Sigmoid colon (tissue), 6 donors: ENCODE measurements at regions not wholly inside any gene's neighbourhood (a gene's known extent, or its start where the extent isn't known, plus 50 kb on each side); places are given as distances from the start of the nearest gene placed in this dataset.

Source experiments
- DNase-seq: peaks from one replicate; pipeline ENCODE4 v3.0.0-alpha.2; 2019
- H3K27ac ChIP-seq, 4 donors: fragments of 200-600 bp; sonication (generic); one replicate each; pipeline ENCODE4 v1.5.1; 2016 to 2019; ENCODE audit warnings: mild to moderate bottlenecking in 1 of 4
- H3K27me3 ChIP-seq, 3 donors: fragments of 200-600 bp; sonication (generic); one replicate each; pipeline ENCODE4 v1.5.1; 2019; ENCODE audit warnings: mild to moderate bottlenecking in 1 of 3
- H3K36me3 ChIP-seq, 4 donors: fragments of 200-600 bp; sonication (generic); one replicate each; pipeline ENCODE4 v1.5.1; 2016 to 2019
- H3K4me1 ChIP-seq, 4 donors: fragments of 200-600 bp; sonication (generic); one replicate each; pipeline ENCODE4 v1.5.1; 2017 to 2019
- H3K4me3 ChIP-seq, 4 donors: fragments of 200-600 bp; sonication (generic); one replicate each; pipeline ENCODE4 v1.5.1; 2017 to 2019; ENCODE audit warnings: mild to moderate bottlenecking in 2 of 4, moderate library complexity in 1 of 4
- H3K9me3 ChIP-seq, 4 donors: fragments of 200-600 bp in 3 of 4; sonication (generic) in 3 of 4; one replicate each; pipeline versions ENCODE4 v1.5.1 to v1.6.1; 2013 to 2019
- EP300 ChIP-seq, 4 donors: sonication (generic); formaldehyde crosslinking; IDR thresholded peaks; one replicate each; pipeline ENCODE4 v1.6.1; 2017; ENCODE audit warnings: antibody characterized with exemption in 4 of 4
- POLR2A ChIP-seq, 2 donors: fragments of 450-650 bp; IDR thresholded peaks; one replicate each; pipeline ENCODE4 v1.6.1; 2016; ENCODE audit warnings: antibody characterized with exemption in 2 of 2, mild to moderate bottlenecking in 2 of 2, moderate library complexity in 2 of 2
- POLR2AphosphoS5 ChIP-seq, 4 donors: sonication (generic); formaldehyde crosslinking; IDR thresholded peaks; one replicate each; pipeline ENCODE4 v1.6.1; 2017; ENCODE audit warnings: antibody characterized with exemption in 4 of 4
- WGBS, 2 donors: extraction: QIAGEN DNeasy Blood & Tissue Kit; methylation state at CpG; one replicate each; pipeline ENCODE4 v1.1.7; 2013; 5-methylcytosine and 5-hydroxymethylcytosine counted together
- intact Hi-C: fragments of 100-400 bp; cut with DNase I; formaldehyde crosslinking; loops from one replicate; pipeline ENCODE4 v1.15.1; 2023
- TF ChIP-seq, protein P1 (sequence below), 4 experiments: fragments of 450-650 bp in 3 of 4; fragments of 200-600 bp in 1 of 4; IDR thresholded peaks; one replicate each; pipeline ENCODE4 v1.5.1; 2016 to 2019; ENCODE audit warnings: antibody characterized with exemption in 4 of 4, mild to moderate bottlenecking in 3 of 4, moderate library complexity in 2 of 4
- donor health status: healthy with polysubstance abuse.
- donor health status: healthy.

DNA sequence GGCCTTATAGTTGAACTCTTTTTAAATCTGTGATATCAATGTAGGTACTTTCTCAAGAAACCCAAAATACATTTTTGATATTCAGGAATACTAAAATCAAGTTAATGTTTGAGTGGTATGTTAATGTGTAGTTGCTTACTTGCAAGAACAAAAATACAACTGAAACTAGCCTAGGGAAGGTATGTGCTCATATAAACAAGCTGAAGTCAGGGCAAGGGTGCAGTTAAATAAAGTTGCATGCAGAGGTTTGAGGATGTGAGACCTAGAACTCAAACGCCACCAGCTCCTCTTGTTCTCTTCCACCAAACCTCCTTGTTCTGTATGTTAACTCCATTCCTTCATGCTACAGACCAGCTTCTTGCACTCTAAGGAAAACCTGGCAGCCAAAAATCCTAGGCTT is 388.3 kb upstream of the SMIM21 start:
- H3K4me3 ChIP-seq, result no peak overlapping the region
- no peaks in the 10 kb centered on the region for H3K36me3 ChIP-seq
- no peaks in the 10 kb centered on the region for H3K27me3 ChIP-seq
- TF ChIP-seq POLR2A (IDR thresholded peaks at IDR 0.05), result no peak
- TF ChIP-seq POLR2AphosphoS5 (IDR thresholded peaks at IDR 0.05), result no peak
- TF ChIP-seq, protein P1, sequence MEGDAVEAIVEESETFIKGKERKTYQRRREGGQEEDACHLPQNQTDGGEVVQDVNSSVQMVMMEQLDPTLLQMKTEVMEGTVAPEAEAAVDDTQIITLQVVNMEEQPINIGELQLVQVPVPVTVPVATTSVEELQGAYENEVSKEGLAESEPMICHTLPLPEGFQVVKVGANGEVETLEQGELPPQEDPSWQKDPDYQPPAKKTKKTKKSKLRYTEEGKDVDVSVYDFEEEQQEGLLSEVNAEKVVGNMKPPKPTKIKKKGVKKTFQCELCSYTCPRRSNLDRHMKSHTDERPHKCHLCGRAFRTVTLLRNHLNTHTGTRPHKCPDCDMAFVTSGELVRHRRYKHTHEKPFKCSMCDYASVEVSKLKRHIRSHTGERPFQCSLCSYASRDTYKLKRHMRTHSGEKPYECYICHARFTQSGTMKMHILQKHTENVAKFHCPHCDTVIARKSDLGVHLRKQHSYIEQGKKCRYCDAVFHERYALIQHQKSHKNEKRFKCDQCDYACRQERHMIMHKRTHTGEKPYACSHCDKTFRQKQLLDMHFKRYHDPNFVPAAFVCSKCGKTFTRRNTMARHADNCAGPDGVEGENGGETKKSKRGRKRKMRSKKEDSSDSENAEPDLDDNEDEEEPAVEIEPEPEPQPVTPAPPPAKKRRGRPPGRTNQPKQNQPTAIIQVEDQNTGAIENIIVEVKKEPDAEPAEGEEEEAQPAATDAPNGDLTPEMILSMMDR (IDR thresholded peaks at IDR 0.05), result no peak
- no peak for TF ChIP-seq EP300 (IDR thresholded peaks at IDR 0.05)
- no peak overlapping the region for H3K27ac ChIP-seq
- no peaks in the 10 kb centered on the region for H3K9me3 ChIP-seq
- DNase-seq, result no peak
- intact Hi-C loops, result no loop called here
- 84 to 89% methylated on average over 1 of the region's 1 CpG for WGBS, 2 donors
- H3K4me1 ChIP-seq, result peaks cover 0 to 49% (median 30%) of the 10 kb centered on the region in 4 donors

DNA sequence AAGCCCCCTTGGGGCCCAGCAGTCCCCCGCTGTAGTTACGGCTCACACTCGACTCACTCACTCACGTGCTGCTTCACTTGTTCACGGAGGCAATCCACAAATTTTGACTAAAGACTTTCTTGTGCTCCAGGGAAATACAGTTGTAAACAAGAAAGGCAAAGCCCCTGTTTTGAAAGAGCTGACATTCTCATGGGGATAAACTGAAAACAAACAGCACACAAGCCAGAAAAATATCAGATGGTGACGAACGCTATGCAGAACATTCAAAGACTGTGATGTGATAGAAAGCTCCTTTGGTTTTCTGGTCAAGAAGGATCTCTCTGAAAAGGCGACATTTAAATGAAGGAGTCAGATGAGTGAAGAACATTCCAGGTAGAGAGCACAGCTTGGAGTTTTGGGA is 385.3 kb upstream of the SMIM21 start:
- peaks cover 0 to 40% (median 31%) of the 10 kb centered on the region in 4 donors for H3K4me1 ChIP-seq
- DNase-seq, result no peak
- intact Hi-C loops, result no loop called here
- 85 to 90% methylated on average over 8 of the region's 8 CpGs for WGBS, 2 donors
- H3K27me3 ChIP-seq, result no peaks in the 10 kb centered on the region
- peak overlapping the region in 1 of 4 donors; percentile 73 for H3K27ac ChIP-seq
- H3K4me3 ChIP-seq, result no peak overlapping the region
- TF ChIP-seq POLR2AphosphoS5 (IDR thresholded peaks at IDR 0.05) (no peak), POLR2A (IDR thresholded peaks at IDR 0.05) (no peak), EP300 (IDR thresholded peaks at IDR 0.05) (no peak)
- TF ChIP-seq, protein P1 (IDR thresholded peaks at IDR 0.05), result no peak
- H3K36me3 ChIP-seq, result no peaks in the 10 kb centered on the region
- no peaks in the 10 kb centered on the region for H3K9me3 ChIP-seq

DNA sequence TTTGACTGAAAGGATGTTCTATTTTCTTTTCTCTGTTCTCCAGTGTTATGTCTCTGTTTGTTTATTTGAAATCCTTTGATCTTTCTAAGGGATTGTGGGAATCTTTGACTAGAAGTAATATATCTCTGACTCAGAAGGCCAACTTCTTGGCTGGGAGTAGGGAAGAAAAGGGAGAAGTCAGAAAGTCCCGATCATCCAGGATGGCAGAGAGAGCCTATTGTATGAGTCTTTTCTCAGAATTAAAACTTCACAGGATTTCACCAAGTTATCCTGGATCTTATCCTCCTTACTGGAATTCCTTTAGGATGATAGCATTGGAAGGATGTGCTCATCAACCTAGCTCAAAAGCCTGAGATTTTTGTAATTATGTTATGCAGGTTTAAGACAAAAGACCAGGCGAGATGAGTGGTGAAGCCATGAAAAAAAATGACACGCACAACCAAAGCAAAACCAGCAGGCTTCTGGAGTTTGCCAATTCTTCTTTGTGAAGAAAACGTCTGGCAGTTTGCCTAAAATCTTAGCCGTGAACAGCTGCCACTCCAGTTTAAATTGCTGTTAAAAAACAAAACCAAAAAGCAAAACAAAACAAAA is 383.6 kb upstream of the SMIM21 start:
- no peak overlapping the region for H3K4me3 ChIP-seq
- intact Hi-C loops, result no loop called here
- 9 to 43% methylated on average over 5 of the region's 5 CpGs for WGBS, 2 donors
- DNase-seq, result no peak
- H3K27me3 ChIP-seq, result no peaks in the 10 kb centered on the region
- no peaks in the 10 kb centered on the region for H3K9me3 ChIP-seq
- TF ChIP-seq POLR2AphosphoS5 (IDR thresholded peaks at IDR 0.05), result peak in 2 of 4 donors; percentile 2 to 36
- no peak for TF ChIP-seq POLR2A (IDR thresholded peaks at IDR 0.05)
- no peaks in the 10 kb centered on the region for H3K36me3 ChIP-seq
- H3K4me1 ChIP-seq, result peaks cover 0 to 40% (median 31%) of the 10 kb centered on the region in 4 donors
- peak overlapping the region in 3 of 4 donors; percentile 59 to 73 (median 61) for H3K27ac ChIP-seq

DNA sequence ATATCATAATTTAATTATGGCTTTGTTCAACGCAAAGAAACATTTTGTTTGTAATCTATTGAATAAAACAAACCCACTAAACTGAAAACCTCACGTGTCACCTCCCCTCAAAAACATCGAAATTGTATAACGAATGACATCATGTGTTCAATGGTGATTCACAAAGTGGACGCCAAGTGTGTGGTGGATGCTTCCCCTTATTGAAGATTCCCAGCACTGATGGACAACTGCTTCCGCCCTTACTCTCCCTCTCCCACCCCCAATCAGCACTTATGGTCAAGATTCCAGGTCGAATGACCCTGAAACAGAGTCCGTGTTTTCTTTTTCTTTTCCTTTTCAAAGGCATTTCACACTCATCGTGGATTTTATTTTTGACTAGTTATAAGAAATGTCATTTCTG is 383.0 kb upstream of the SMIM21 start:
- Histone ChIP-seq H3K9me3 (no peaks in the 10 kb centered on the region), H3K27me3 (no peaks in the 10 kb centered on the region), H3K4me1 (peaks cover 0 to 35% (median 30%) of the 10 kb centered on the region in 4 donors), H3K4me3 (no peak overlapping the region), H3K27ac (peak overlapping the region in 3 of 4 donors; percentile 59 to 73 (median 61)), H3K36me3 (no peaks in the 10 kb centered on the region)
- DNase-seq, result no peak
- intact Hi-C loops, result no loop called here
- TF ChIP-seq, protein P1 (IDR thresholded peaks at IDR 0.05), result no peak
- TF ChIP-seq POLR2AphosphoS5 (IDR thresholded peaks at IDR 0.05) (no peak), EP300 (IDR thresholded peaks at IDR 0.05) (no peak), POLR2A (IDR thresholded peaks at IDR 0.05) (no peak)
- 23 to 61% methylated on average over 9 of the region's 9 CpGs for WGBS, 2 donors

DNA sequence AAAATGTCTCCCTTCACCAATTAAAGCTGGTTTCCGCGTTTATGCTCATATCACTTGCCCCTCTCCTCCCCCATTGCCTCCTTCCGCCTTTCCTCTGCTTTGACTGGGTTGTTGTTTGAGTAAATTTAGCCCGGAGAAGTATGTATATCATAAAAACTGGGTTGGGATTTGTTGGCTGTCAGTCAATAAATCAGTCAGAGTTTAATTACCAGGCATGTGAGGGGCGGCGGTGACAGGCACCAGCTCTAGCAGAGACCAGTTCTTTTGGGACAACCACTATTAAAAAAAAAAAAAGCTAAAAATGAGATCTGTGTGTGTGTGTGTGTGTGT is 382.4 kb upstream of the SMIM21 start:
- Histone ChIP-seq H3K36me3 (no peaks in the 10 kb centered on the region), H3K27ac (peak overlapping the region in 3 of 4 donors; percentile 45 to 73 (median 59)), H3K27me3 (no peaks in the 10 kb centered on the region), H3K9me3 (no peaks in the 10 kb centered on the region), H3K4me1 (peaks cover 0 to 32% (median 25%) of the 10 kb centered on the region in 4 donors), H3K4me3 (no peak overlapping the region)
- 7 to 29% methylated on average over 6 of the region's 6 CpGs for WGBS, 2 donors
- TF ChIP-seq POLR2A (IDR thresholded peaks at IDR 0.05) (no peak), EP300 (IDR thresholded peaks at IDR 0.05) (no peak), POLR2AphosphoS5 (IDR thresholded peaks at IDR 0.05) (no peak)
- TF ChIP-seq, protein P1 (IDR thresholded peaks at IDR 0.05), result no peak
- intact Hi-C loops, result loop anchor here (10.0 kb wide), 1 partner anchor 165 kb away; no protein-coding TSS in a partner anchor
- no peak for DNase-seq
